ENCODE measurements at regions not wholly inside any gene's neighbourhood (a gene's known extent, or its start where the extent isn't known, plus 50 kb on each side); places are given as distances from the start of the nearest gene placed in this dataset.
A peak's percentile ranks its signal among the peaks of the same experiment; 100 is the strongest.

DNA sequence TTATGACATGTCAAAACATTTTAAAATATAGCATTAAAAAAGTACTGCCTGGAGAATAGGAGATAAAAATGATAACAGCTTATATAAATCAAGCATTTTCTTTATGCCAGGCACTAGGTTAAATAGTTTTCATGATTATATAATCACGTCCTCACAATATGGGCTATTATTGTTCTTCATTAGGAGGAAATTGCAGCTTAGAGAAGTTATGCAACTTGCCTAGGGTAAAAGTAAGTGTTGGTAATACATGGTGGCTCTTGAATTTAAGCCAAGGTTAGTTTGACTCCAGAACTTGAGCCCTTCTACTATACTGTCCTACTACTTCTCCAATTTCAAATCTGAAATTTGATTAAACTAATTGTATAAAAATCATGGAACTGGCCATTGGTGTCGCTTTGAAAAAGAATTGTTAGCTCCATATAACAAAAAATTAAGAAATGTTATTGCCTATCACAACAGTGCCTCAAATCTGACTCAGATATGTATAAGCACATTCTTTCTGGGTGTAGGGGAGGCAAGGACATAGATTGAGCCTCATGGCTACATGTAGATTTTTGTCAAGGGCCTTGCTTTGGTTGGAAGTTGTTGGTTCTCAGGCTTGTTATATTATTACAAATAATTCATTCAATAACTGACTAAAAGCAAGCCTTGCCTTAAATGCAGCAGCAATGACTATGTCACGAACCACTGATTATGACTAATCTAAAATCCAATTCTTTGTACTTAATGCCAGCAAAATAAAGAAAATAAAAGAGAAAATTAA is 223.5 kb upstream of the DAB2 start:
- Histone ChIP-seq H3K27ac (ENCODE audit: low read depth, low read length) (no peak overlapping the region), H3K27me3 (ENCODE audit: control insufficient read depth in 1 of 2, insufficient read depth in 2 of 2, low read length in 2 of 2) (no peaks in the 10 kb centered on the region)

DNA sequence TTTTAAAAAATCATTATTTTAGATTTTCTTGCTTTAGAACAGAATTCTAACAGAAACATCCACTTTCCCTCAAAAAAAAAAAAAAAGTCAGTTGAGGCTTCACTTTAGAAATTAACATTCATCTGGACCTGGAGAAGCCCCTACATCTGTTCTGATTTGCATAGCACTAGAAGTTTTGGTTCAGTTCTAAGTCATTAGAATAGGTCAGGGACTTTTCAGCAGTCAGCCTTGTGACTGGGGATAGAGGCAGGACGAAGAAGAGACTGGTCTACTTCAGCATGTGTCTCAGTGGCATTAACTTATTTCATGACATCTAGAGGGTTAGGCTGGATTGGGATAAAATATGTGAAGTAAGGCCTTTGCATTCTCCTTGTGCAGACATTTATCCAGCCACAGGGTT is 215.8 kb upstream of the DAB2 start:
- Histone ChIP-seq H3K4me1 (ENCODE audit: control insufficient read depth in 1 of 2, insufficient read depth in 2 of 2, low read length in 2 of 2) (no peaks in the 10 kb centered on the region), H3K9me3 (ENCODE audit: control insufficient read depth in 1 of 2, low read length in 2 of 2) (no peaks in the 10 kb centered on the region), H3K4me3 (ENCODE audit: low read depth in 1 of 2, low read length in 2 of 2) (no peak overlapping the region), H3K9ac (ENCODE audit: low read depth in 1 of 2, low read length in 2 of 2) (no peak overlapping the region), H3K27me3 (ENCODE audit: control insufficient read depth in 1 of 2, insufficient read depth in 2 of 2, low read length in 2 of 2) (no peaks in the 10 kb centered on the region), H3K27ac (ENCODE audit: low read depth, low read length) (no peak overlapping the region), H3K36me3 (ENCODE audit: control insufficient read depth in 1 of 2, insufficient read depth in 2 of 2, low read length in 2 of 2) (no peaks in the 10 kb centered on the region)

More for the DNA sequence above, 223.5 kb upstream of the DAB2 start:
- Histone ChIP-seq H3K9ac (ENCODE audit: low read depth in 1 of 2, low read length in 2 of 2) (no peak overlapping the region), H3K36me3 (ENCODE audit: control insufficient read depth in 1 of 2, insufficient read depth in 2 of 2, low read length in 2 of 2) (no peaks in the 10 kb centered on the region), H3K4me3 (ENCODE audit: low read depth in 1 of 2, low read length in 2 of 2) (no peak overlapping the region), H3K4me1 (ENCODE audit: control insufficient read depth in 1 of 2, insufficient read depth in 2 of 2, low read length in 2 of 2) (no peaks in the 10 kb centered on the region), H3K9me3 (ENCODE audit: control insufficient read depth in 1 of 2, low read length in 2 of 2) (no peaks in the 10 kb centered on the region)

DNA sequence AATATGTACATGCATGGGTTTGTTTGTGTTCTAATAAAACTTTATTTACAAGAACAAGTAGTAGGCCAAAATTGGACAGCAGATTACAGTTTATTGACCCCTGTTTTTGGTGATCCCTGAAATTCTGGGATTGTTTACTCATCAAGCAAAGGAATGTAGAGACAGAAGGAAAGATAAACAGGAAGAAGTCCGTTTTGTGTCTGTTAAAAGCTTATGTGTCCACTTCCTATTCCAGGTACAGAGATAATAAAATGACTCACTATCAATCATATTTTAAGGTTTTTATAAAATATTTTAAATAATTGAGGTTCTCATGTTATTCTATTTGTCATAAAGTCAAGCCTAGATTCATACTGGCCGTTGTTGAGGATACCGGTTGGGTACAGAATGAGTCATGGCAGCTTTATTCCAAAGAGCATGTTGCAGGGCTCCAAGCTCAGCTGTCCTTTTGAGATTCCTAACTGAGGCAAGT is 214.9 kb upstream of the DAB2 start:
- H3K36me3 ChIP-seq (ENCODE audit: control insufficient read depth in 1 of 2, insufficient read depth in 2 of 2, low read length in 2 of 2): no peaks in the 10 kb centered on the region
- no peak overlapping the region for H3K27ac ChIP-seq (ENCODE audit: low read depth, low read length)
- no peaks in the 10 kb centered on the region for H3K27me3 ChIP-seq (ENCODE audit: control insufficient read depth in 1 of 2, insufficient read depth in 2 of 2, low read length in 2 of 2)
- H3K4me1 ChIP-seq (ENCODE audit: control insufficient read depth in 1 of 2, insufficient read depth in 2 of 2, low read length in 2 of 2): no peaks in the 10 kb centered on the region
- no peaks in the 10 kb centered on the region for H3K9me3 ChIP-seq (ENCODE audit: control insufficient read depth in 1 of 2, low read length in 2 of 2)
- no peak overlapping the region for H3K9ac ChIP-seq (ENCODE audit: low read depth in 1 of 2, low read length in 2 of 2)
- H3K4me3 ChIP-seq (ENCODE audit: low read depth in 1 of 2, low read length in 2 of 2): no peak overlapping the region

DNA sequence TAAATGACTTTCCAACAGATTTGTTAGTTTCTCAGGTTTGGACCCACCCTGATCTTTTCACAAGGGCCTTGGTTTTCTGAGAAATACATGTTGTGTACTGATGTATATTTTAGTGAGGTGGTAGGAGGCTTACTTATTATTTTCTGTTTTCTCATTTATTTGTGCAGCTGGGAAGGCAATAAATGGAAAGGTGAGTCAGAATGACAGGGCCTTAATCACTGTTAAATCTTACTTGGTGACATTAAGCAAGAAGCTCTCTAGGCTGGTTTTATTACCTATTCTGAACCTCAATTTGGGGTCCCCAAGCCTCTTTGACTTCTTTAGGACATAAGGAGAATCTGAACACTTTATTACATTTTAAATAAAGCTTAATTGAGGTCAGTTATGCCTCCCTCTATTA is 214.0 kb upstream of the DAB2 start:
- H3K27me3 ChIP-seq (ENCODE audit: control insufficient read depth in 1 of 2, insufficient read depth in 2 of 2, low read length in 2 of 2): no peaks in the 10 kb centered on the region
- H3K27ac ChIP-seq (ENCODE audit: low read depth, low read length): no peak overlapping the region
- H3K9ac ChIP-seq (ENCODE audit: low read depth in 1 of 2, low read length in 2 of 2): no peak overlapping the region
- no peaks in the 10 kb centered on the region for H3K36me3 ChIP-seq (ENCODE audit: control insufficient read depth in 1 of 2, insufficient read depth in 2 of 2, low read length in 2 of 2)
- no peak overlapping the region for H3K4me3 ChIP-seq (ENCODE audit: low read depth in 1 of 2, low read length in 2 of 2)
- H3K9me3 ChIP-seq (ENCODE audit: control insufficient read depth in 1 of 2, low read length in 2 of 2): no peaks in the 10 kb centered on the region
- no peaks in the 10 kb centered on the region for H3K4me1 ChIP-seq (ENCODE audit: control insufficient read depth in 1 of 2, insufficient read depth in 2 of 2, low read length in 2 of 2)

DNA sequence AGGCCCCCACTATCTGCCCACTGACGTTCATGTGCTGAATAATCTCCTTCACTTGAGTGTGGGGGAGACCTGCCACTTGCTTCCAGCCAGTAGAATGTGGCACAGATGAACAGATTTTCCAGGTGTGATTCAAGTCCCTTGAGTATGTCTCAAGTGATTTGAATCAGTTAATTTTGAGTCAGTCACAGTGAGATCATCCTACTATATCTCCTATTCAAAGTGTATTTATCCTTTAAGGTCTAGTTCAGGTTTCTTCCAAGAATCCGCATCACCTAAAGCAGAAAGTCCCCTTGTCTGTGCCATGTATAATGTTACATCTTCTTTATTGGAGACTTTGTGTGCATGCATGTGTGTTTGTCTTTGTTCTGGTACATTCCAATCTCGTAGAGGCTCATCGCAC is 208.3 kb upstream of the DAB2 start:
- no peaks in the 10 kb centered on the region for H3K36me3 ChIP-seq (ENCODE audit: control insufficient read depth in 1 of 2, insufficient read depth in 2 of 2, low read length in 2 of 2)
- no peak overlapping the region for H3K27ac ChIP-seq (ENCODE audit: low read depth, low read length)
- H3K9me3 ChIP-seq (ENCODE audit: control insufficient read depth in 1 of 2, low read length in 2 of 2): no peaks in the 10 kb centered on the region
- H3K27me3 ChIP-seq (ENCODE audit: control insufficient read depth in 1 of 2, insufficient read depth in 2 of 2, low read length in 2 of 2): no peaks in the 10 kb centered on the region
- no peak overlapping the region for H3K9ac ChIP-seq (ENCODE audit: low read depth in 1 of 2, low read length in 2 of 2)
- no peak overlapping the region for H3K4me3 ChIP-seq (ENCODE audit: low read depth in 1 of 2, low read length in 2 of 2)
- no peaks in the 10 kb centered on the region for H3K4me1 ChIP-seq (ENCODE audit: control insufficient read depth in 1 of 2, insufficient read depth in 2 of 2, low read length in 2 of 2)

DNA sequence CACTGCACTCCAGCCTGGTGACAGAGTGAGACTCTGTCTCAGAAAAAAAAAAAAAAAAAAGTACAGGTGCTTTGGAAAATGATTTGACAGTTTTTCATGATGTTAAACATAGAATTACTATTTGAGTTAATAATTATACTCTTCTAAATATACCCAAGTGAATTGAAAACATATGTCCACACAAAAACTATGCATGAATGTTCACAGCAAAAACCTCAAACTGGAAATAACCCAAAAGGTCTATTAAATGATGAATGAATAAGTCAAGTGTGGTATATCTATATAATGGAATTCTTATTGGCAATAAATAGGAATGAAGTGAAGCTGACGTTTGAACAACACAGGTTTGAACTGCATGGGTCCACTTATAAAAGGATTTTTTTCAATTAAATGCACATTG is 207.2 kb upstream of the DAB2 start:
- Histone ChIP-seq H3K9ac (ENCODE audit: low read depth in 1 of 2, low read length in 2 of 2) (no peak overlapping the region), H3K9me3 (ENCODE audit: control insufficient read depth in 1 of 2, low read length in 2 of 2) (no peaks in the 10 kb centered on the region)

DNA sequence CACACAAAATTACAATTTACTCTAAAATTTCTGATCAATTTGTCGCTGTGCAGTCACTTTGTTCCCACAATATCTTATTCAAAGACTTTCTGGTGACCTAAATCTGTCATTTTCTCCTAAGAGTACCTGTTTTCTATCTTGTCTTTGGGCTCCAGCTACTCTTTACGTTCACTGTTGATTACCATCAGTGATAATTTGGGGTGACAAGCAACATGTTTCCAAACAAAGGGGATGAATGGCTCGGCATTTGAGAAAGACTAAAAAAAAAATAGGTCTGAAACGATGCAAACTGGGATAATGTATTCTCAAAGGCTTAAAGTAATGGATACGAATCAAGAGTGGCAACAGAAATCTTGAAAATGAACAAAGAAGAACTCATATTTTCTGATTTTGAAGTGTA is 205.2 kb upstream of the DAB2 start:
- no peak overlapping the region for H3K9ac ChIP-seq (ENCODE audit: low read depth in 1 of 2, low read length in 2 of 2)
- H3K36me3 ChIP-seq (ENCODE audit: control insufficient read depth in 1 of 2, insufficient read depth in 2 of 2, low read length in 2 of 2): no peaks in the 10 kb centered on the region
- peaks cover 0 to 6% of the 10 kb centered on the region in 2 donors for H3K4me1 ChIP-seq (ENCODE audit: control insufficient read depth in 1 of 2, insufficient read depth in 2 of 2, low read length in 2 of 2)
- H3K27ac ChIP-seq (ENCODE audit: low read depth, low read length): no peak overlapping the region
- H3K9me3 ChIP-seq (ENCODE audit: control insufficient read depth in 1 of 2, low read length in 2 of 2): no peaks in the 10 kb centered on the region
- H3K4me3 ChIP-seq (ENCODE audit: low read depth in 1 of 2, low read length in 2 of 2): no peak overlapping the region
- no peaks in the 10 kb centered on the region for H3K27me3 ChIP-seq (ENCODE audit: control insufficient read depth in 1 of 2, insufficient read depth in 2 of 2, low read length in 2 of 2)

More for the DNA sequence above, 207.2 kb upstream of the DAB2 start:
- H3K4me1 ChIP-seq (ENCODE audit: control insufficient read depth in 1 of 2, insufficient read depth in 2 of 2, low read length in 2 of 2): no peaks in the 10 kb centered on the region
- H3K27me3 ChIP-seq (ENCODE audit: control insufficient read depth in 1 of 2, insufficient read depth in 2 of 2, low read length in 2 of 2): no peaks in the 10 kb centered on the region
- H3K4me3 ChIP-seq (ENCODE audit: low read depth in 1 of 2, low read length in 2 of 2): no peak overlapping the region
- no peak overlapping the region for H3K27ac ChIP-seq (ENCODE audit: low read depth, low read length)
- H3K36me3 ChIP-seq (ENCODE audit: control insufficient read depth in 1 of 2, insufficient read depth in 2 of 2, low read length in 2 of 2): no peaks in the 10 kb centered on the region

DNA sequence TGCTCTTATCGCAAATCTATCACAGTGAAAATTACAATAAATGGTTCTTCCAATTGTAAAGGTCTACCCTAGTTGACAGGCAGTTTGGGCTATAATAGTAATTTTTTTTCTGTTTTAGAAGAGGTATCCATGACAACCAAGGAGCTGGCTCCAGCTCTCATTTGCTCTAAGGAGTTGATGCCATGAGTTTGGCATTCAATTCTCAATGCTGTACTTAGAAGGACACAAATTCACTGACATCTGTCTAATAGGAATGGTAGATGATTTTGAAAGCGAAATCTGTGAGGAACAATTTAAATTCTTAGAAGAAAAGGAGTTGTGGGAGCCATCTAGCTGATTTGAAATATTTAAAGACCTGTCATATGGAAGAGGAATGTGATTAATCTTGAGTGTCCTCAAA is 203.6 kb upstream of the DAB2 start:
- Histone ChIP-seq H3K27ac (ENCODE audit: low read depth, low read length) (no peak overlapping the region), H3K36me3 (ENCODE audit: control insufficient read depth in 1 of 2, insufficient read depth in 2 of 2, low read length in 2 of 2) (no peaks in the 10 kb centered on the region), H3K4me3 (ENCODE audit: low read depth in 1 of 2, low read length in 2 of 2) (no peak overlapping the region), H3K4me1 (ENCODE audit: control insufficient read depth in 1 of 2, insufficient read depth in 2 of 2, low read length in 2 of 2) (peaks cover 6 to 10% of the 10 kb centered on the region in 2 donors), H3K9ac (ENCODE audit: low read depth in 1 of 2, low read length in 2 of 2) (no peak overlapping the region), H3K27me3 (ENCODE audit: control insufficient read depth in 1 of 2, insufficient read depth in 2 of 2, low read length in 2 of 2) (no peaks in the 10 kb centered on the region), H3K9me3 (ENCODE audit: control insufficient read depth in 1 of 2, low read length in 2 of 2) (no peaks in the 10 kb centered on the region)

DNA sequence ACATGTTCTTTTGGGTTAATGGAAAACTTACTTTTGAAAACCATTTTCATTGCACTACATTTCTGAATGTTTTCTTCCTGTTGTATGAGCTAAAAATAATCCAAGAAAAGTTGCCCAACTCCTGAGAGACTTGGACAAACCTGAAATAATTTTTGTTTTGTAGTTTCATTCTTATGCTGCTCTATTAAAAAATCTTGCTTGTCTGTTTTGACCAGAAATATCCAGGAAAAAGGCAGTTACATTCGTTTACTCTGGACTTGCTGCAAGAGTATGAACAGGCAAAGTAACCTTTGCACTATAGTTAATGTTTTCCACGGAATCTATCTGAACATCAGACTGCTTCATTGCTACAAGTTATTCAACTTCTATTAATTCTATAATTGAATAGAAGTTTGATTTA is 200.1 kb upstream of the DAB2 start:
- H3K27ac ChIP-seq (ENCODE audit: low read depth, low read length): no peak overlapping the region

DNA sequence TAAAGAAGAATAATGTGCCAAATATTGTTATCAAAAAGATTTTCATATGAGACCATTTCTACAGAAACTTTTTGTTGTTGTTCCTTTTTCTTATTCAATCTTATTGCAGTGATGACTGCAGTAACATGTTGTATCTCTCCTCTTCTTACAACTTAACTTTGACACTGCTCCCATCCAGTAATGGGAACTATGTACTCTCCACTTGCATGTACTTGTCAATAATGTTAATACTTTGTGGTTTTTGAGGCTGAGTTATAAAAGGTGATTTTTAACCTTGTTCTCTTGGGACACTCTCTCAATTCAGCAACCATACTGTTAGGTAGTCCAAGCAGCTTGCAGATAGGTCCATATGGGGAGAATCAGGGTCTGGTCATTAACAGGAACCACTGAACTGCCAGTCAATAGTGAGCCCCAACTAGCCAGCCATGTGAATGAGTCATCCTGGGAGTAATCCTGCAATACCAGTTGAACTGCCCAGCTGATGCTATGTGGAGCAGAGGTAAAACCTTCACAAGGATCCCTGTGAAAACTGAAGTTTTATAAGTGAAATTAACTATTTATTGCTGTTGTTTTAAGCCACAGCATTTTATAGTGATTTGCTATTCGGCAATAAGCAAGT is 199.6 kb upstream of the DAB2 start:
- Histone ChIP-seq H3K4me1 (ENCODE audit: control insufficient read depth in 1 of 2, insufficient read depth in 2 of 2, low read length in 2 of 2) (peaks cover 6 to 10% of the 10 kb centered on the region in 2 donors), H3K4me3 (ENCODE audit: low read depth in 1 of 2, low read length in 2 of 2) (peak overlapping the region; percentile 7 to 18), H3K27ac (ENCODE audit: low read depth, low read length) (peak overlapping the region; percentile 11), H3K9me3 (ENCODE audit: control insufficient read depth in 1 of 2, low read length in 2 of 2) (no peaks in the 10 kb centered on the region), H3K36me3 (ENCODE audit: control insufficient read depth in 1 of 2, insufficient read depth in 2 of 2, low read length in 2 of 2) (no peaks in the 10 kb centered on the region), H3K9ac (ENCODE audit: low read depth in 1 of 2, low read length in 2 of 2) (no peak overlapping the region), H3K27me3 (ENCODE audit: control insufficient read depth in 1 of 2, insufficient read depth in 2 of 2, low read length in 2 of 2) (no peaks in the 10 kb centered on the region)

More for the DNA sequence above, 200.1 kb upstream of the DAB2 start:
- H3K9me3 ChIP-seq (ENCODE audit: control insufficient read depth in 1 of 2, low read length in 2 of 2): no peaks in the 10 kb centered on the region
- H3K36me3 ChIP-seq (ENCODE audit: control insufficient read depth in 1 of 2, insufficient read depth in 2 of 2, low read length in 2 of 2): no peaks in the 10 kb centered on the region
- H3K27me3 ChIP-seq (ENCODE audit: control insufficient read depth in 1 of 2, insufficient read depth in 2 of 2, low read length in 2 of 2): no peaks in the 10 kb centered on the region
- H3K9ac ChIP-seq (ENCODE audit: low read depth in 1 of 2, low read length in 2 of 2): no peak overlapping the region
- H3K4me1 ChIP-seq (ENCODE audit: control insufficient read depth in 1 of 2, insufficient read depth in 2 of 2, low read length in 2 of 2): peaks cover 6 to 10% of the 10 kb centered on the region in 2 donors
- peak overlapping the region; percentile 7 to 18 for H3K4me3 ChIP-seq (ENCODE audit: low read depth in 1 of 2, low read length in 2 of 2)
